Spinal cord (tissue), 9 donors: ENCODE measurements at regions not wholly inside any gene's neighbourhood (a gene's known extent, or its start where the extent isn't known, plus 50 kb on each side); places are given as distances from the start of the nearest gene placed in this dataset.
A peak's percentile ranks its signal among the peaks of the same experiment; 100 is the strongest.

ENCODE experiments used
- DNase-seq, 6 donors: peaks; one replicate each; pipeline versions ENCODE4 v3.0.0 to v3.0.0-alpha.2; 2013 to 2015; ENCODE audit warnings: low spot score in 6 of 6, low read depth in 4 of 6
- H3K27ac ChIP-seq: one replicate; pipeline ENCODE4 v1.5.1; 2013; ENCODE audit warnings: low read depth, low read length, control low read depth
- H3K27me3 ChIP-seq: one replicate; pipeline ENCODE4 v1.6.1; 2013; ENCODE audit warnings: low read length; ENCODE audit not compliant: control insufficient read depth, insufficient read depth
- H3K36me3 ChIP-seq: one replicate; pipeline ENCODE4 v1.6.1; 2013; ENCODE audit warnings: low read length; ENCODE audit not compliant: control insufficient read depth, insufficient read depth
- H3K4me1 ChIP-seq: one replicate; pipeline ENCODE4 v1.6.1; 2013; ENCODE audit warnings: low read length; ENCODE audit not compliant: control insufficient read depth, insufficient read depth
- H3K4me3 ChIP-seq: one replicate; pipeline ENCODE4 v1.5.1; 2013; ENCODE audit warnings: low read depth, low read length, control low read depth
- H3K9me3 ChIP-seq: one replicate; pipeline ENCODE4 v1.6.1; 2013; ENCODE audit warnings: low read length; ENCODE audit not compliant: control insufficient read depth, insufficient read depth
- WGBS: methylation state at CpG from one replicate; pipeline ENCODE4 v1.1.5; 2013; ENCODE audit warnings: missing lambda C conversion rate; ENCODE audit not compliant: insufficient coverage; 5-methylcytosine and 5-hydroxymethylcytosine counted together
- donor health status: healthy.

DNA sequence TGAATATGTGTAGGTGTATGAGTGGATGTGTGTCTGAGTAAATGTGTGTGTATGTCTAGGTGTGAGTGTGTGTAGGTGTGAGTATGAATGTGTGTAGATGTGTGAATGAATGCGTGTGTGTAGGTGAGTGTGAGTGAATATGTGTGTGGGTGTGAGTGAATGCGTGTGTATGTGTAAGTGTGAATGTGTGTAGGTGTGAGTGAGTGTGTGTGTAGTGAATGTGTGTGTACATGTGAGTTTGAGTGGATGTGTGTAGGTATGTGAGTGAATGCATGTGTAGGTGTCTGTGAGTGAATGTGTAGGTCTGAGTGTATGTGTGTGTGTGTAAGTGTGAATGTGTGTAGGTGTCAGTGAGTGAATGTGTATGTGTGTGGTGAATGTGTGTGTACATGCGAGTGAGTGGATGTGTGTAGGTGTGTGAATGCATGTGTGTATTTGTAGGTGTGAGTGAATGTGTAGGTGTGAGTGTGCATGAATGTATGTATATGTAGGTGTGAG lies 201.0 kb upstream of the ZNF536 start:
- DNase-seq, result no peak
- H3K27me3 ChIP-seq, result no peaks in the 10 kb centered on the region
- H3K4me3 ChIP-seq, result no peak overlapping the region
- no peaks in the 10 kb centered on the region for H3K9me3 ChIP-seq
- H3K36me3 ChIP-seq, result no peaks in the 10 kb centered on the region
- no peak overlapping the region for H3K27ac ChIP-seq
- H3K4me1 ChIP-seq, result no peaks in the 10 kb centered on the region
- 97% methylated on average over 3 of the region's 3 CpGs for WGBS

- Histone ChIP-seq H3K36me3 (no peaks in the 10 kb centered on the region), H3K4me3 (no peak overlapping the region), H3K9me3 (no peaks in the 10 kb centered on the region), H3K4me1 (no peaks in the 10 kb centered on the region), H3K27ac (no peak overlapping the region), H3K27me3 (no peaks in the 10 kb centered on the region)
- DNase-seq, result no peak
- 84% methylated on average over 10 of the region's 10 CpGs for WGBS
Observed at GRCh38 chr19:30171795-30172612, 200.2 kb upstream of the ZNF536 start.

- Histone ChIP-seq H3K4me1 (no peaks in the 10 kb centered on the region), H3K27me3 (no peaks in the 10 kb centered on the region)
- no peak for DNase-seq
Observed at GRCh38 chr19:30172613-30173242, 199.5 kb upstream of the ZNF536 start.

GRCh38 chr19:30173593-30174356 lies 198.4 kb upstream of the ZNF536 start:
- H3K4me3 ChIP-seq, result no peak overlapping the region
- peak in 1 of 6 donors; percentile 45 for DNase-seq
- no peaks in the 10 kb centered on the region for H3K27me3 ChIP-seq
- WGBS, result 78% methylated on average over 6 of the region's 13 CpGs
- H3K36me3 ChIP-seq, result no peaks in the 10 kb centered on the region
- no peaks in the 10 kb centered on the region for H3K9me3 ChIP-seq
- H3K4me1 ChIP-seq, result no peaks in the 10 kb centered on the region
- H3K27ac ChIP-seq, result no peak overlapping the region

More at GRCh38 chr19:30172613-30173242, 199.5 kb upstream of the ZNF536 start:
- no peak overlapping the region for H3K4me3 ChIP-seq
- no peaks in the 10 kb centered on the region for H3K9me3 ChIP-seq
- no peak overlapping the region for H3K27ac ChIP-seq
- no peaks in the 10 kb centered on the region for H3K36me3 ChIP-seq
- WGBS, result 86% methylated on average over 8 of the region's 8 CpGs

- H3K4me3 ChIP-seq, result no peak overlapping the region
- no peak overlapping the region for H3K27ac ChIP-seq
- 81% methylated on average over 2 of the region's 4 CpGs for WGBS
- no peaks in the 10 kb centered on the region for H3K36me3 ChIP-seq
- DNase-seq, result no peak
- no peaks in the 10 kb centered on the region for H3K9me3 ChIP-seq
- no peaks in the 10 kb centered on the region for H3K27me3 ChIP-seq
- no peaks in the 10 kb centered on the region for H3K4me1 ChIP-seq
Observed at GRCh38 chr19:30174357-30174645, 197.9 kb upstream of the ZNF536 start.

- H3K27ac ChIP-seq, result no peak overlapping the region
- no peaks in the 10 kb centered on the region for H3K27me3 ChIP-seq
- no peak overlapping the region for H3K4me3 ChIP-seq
- 81% methylated on average over 7 of the region's 9 CpGs for WGBS
- no peaks in the 10 kb centered on the region for H3K9me3 ChIP-seq
- no peaks in the 10 kb centered on the region for H3K4me1 ChIP-seq
- no peak for DNase-seq
- no peaks in the 10 kb centered on the region for H3K36me3 ChIP-seq
Observed at GRCh38 chr19:30174791-30175190, 197.4 kb upstream of the ZNF536 start.

DNA sequence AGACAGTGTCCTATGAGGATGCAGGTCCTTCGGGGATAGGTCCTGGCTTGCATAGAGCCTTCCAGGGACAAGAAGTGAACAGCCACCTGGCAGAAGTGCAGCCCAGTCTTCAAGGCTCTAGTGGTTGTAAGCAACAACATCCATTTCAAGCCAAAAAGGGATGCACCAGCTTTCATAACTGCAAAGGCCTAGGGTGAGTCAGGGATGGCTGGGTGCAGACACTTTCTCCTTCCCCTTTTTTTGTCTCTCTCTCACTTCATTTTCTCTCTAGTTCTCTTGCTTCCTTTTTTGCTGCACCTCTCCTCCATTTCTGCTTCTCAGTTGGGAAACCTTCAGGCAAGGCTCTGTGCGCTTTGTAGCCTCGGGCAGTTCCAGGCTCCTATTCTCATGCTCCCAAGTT lies 196.2 kb upstream of the ZNF536 start:
- H3K4me3 ChIP-seq, result no peak overlapping the region
- no peaks in the 10 kb centered on the region for H3K4me1 ChIP-seq
- DNase-seq, result no peak
- H3K27ac ChIP-seq, result no peak overlapping the region
- WGBS, result 100% methylated on average over 3 of the region's 3 CpGs
- no peaks in the 10 kb centered on the region for H3K36me3 ChIP-seq
- H3K9me3 ChIP-seq, result peaks cover 1% of the 10 kb centered on the region
- H3K27me3 ChIP-seq, result no peaks in the 10 kb centered on the region

- H3K4me1 ChIP-seq, result no peaks in the 10 kb centered on the region
- WGBS, result 40% methylated on average over 1 of the region's 4 CpGs
- no peaks in the 10 kb centered on the region for H3K27me3 ChIP-seq
- H3K36me3 ChIP-seq, result no peaks in the 10 kb centered on the region
- no peak for DNase-seq
- peaks cover 4% of the 10 kb centered on the region for H3K9me3 ChIP-seq
- no peak overlapping the region for H3K4me3 ChIP-seq
- no peak overlapping the region for H3K27ac ChIP-seq
Observed at GRCh38 chr19:30178721-30179402, 193.3 kb upstream of the ZNF536 start.

DNA sequence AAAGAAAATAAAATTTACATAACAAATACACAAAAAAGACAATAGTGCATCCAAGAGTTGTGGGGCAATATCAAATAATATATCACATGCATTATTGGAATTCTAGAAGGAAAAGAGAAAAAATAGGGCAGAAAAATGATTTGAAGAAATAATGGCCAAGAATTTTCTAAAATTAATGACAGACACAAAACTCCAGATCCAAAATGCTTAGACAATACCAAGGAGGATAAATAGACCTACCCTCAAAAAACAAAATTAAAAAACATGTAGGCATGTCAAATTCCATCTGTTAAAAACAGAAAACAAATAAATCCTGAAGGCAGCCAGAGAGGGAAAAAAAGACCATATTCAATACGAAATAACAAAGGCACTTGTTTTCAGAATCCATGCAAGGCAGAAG lies 191.5 kb upstream of the ZNF536 start:
- Histone ChIP-seq H3K27ac (no peak overlapping the region), H3K36me3 (no peaks in the 10 kb centered on the region), H3K4me3 (no peak overlapping the region), H3K4me1 (no peaks in the 10 kb centered on the region), H3K9me3 (peaks cover 7% of the 10 kb centered on the region), H3K27me3 (no peaks in the 10 kb centered on the region)
- DNase-seq, result no peak
- WGBS, result no CpG with 5 or more reads among the region's 1 CpG
